DND-41 (cell line): ENCODE measurements at regions not wholly inside any gene's neighbourhood (a gene's known extent, or its start where the extent isn't known, plus 50 kb on each side); places are given as distances from the start of the nearest gene placed in this dataset.

Experiments
- ATAC-seq: fragments of 200-7000 bp; cut with Tn5 transposase; 3 replicates; pipeline ENCODE4 v1.9.1; 2021; ENCODE audit warnings: low read depth; ENCODE audit not compliant: insufficient read depth
- DNase-seq: peaks from one replicate; pipeline ENCODE4 v3.0.0-alpha.2; 2020
- H2AFZ ChIP-seq: 2 replicates; pipeline ENCODE4 v1.6.0; 2012; ENCODE audit warnings: low read depth, low read length
- H3K27ac ChIP-seq: 2 replicates; pipeline ENCODE4 v1.5.1; 2012; ENCODE audit warnings: low read length, inconsistent platforms
- H3K27me3 ChIP-seq: fragments of 200-600 bp; sonication (generic); 2 replicates; pipeline ENCODE4 v1.6.0; 2012; ENCODE audit warnings: low read length, mild to moderate bottlenecking, inconsistent platforms; ENCODE audit not compliant: insufficient read depth, poor library complexity
- H3K36me3 ChIP-seq: 2 replicates; pipeline ENCODE4 v1.5.1; 2012; ENCODE audit warnings: low read length, inconsistent platforms; ENCODE audit not compliant: insufficient read depth
- H3K4me1 ChIP-seq: 2 replicates; pipeline ENCODE4 v1.5.1; 2012; ENCODE audit warnings: mild to moderate bottlenecking, low read length; ENCODE audit not compliant: insufficient read depth
- H3K4me2 ChIP-seq: 2 replicates; pipeline ENCODE4 v1.6.0; 2012; ENCODE audit warnings: mild to moderate bottlenecking, moderate library complexity, low read length, inconsistent platforms; ENCODE audit not compliant: insufficient read depth
- H3K4me3 ChIP-seq, 2 experiments: fragments of 200-600 bp in 1 of 2; shearing (Covaris generic) in 1 of 2; 2 replicates each; pipeline ENCODE4 v1.5.1; 2012 to 2016; ENCODE audit warnings: inconsistent platforms in 2 of 2, low read length in 2 of 2, mild to moderate bottlenecking in 2 of 2, low read depth in 1 of 2, moderate library complexity in 1 of 2
- H3K79me2 ChIP-seq: 2 replicates; pipeline ENCODE4 v1.6.0; 2012; ENCODE audit warnings: low read length, inconsistent platforms; ENCODE audit not compliant: insufficient read depth
- H3K9ac ChIP-seq: 2 replicates; pipeline ENCODE4 v1.6.0; 2012; ENCODE audit warnings: low read depth, mild to moderate bottlenecking, inconsistent platforms, low read length, moderate library complexity
- H3K9me3 ChIP-seq: 2 replicates; pipeline ENCODE4 v1.5.1; 2012; ENCODE audit warnings: low read length, moderate library complexity, mild to moderate bottlenecking, inconsistent platforms; ENCODE audit not compliant: insufficient read depth, severe bottlenecking
- H4K20me1 ChIP-seq: 2 replicates; pipeline ENCODE4 v1.6.0; 2012; ENCODE audit warnings: low read length; ENCODE audit not compliant: insufficient read depth
- EZH2 ChIP-seq: IDR thresholded peaks from 3 replicates; pipeline ENCODE4 v1.6.1; 2012; ENCODE audit warnings: borderline replicate concordance, low read depth, mild to moderate bottlenecking, moderate library complexity, low read length, inconsistent platforms; ENCODE audit not compliant: severe bottlenecking
- TF ChIP-seq, protein P1 (sequence below): IDR thresholded peaks from 2 replicates; pipeline ENCODE4 v1.5.1; 2012; ENCODE audit warnings: borderline replicate concordance, low read length, moderate library complexity, mild to moderate bottlenecking; ENCODE audit not compliant: poor library complexity, severe bottlenecking; ENCODE audit errors: extremely low read depth

DNA sequence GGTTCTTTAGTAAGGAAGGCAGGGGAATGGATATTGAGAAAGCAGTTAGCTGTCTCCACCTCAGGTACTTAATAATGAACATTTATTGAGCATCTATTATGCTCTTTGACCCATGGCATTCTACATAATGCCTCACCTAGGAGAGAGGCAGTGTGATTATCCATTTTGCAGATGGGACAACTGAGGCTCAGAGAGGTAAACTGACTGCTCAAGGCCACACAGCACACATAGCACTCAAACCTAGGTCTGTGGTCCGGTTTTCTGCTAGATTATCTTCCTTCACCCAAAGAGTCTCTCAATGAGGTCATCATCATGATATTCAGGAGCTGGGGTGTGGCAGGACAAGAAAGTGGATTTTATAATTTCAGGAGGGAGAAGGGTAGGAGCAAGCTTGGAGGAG is 199.1 kb upstream of the LHX5 start:
- no peak for ATAC-seq
- H3K4me1 ChIP-seq: no peaks in the 10 kb centered on the region

DNA sequence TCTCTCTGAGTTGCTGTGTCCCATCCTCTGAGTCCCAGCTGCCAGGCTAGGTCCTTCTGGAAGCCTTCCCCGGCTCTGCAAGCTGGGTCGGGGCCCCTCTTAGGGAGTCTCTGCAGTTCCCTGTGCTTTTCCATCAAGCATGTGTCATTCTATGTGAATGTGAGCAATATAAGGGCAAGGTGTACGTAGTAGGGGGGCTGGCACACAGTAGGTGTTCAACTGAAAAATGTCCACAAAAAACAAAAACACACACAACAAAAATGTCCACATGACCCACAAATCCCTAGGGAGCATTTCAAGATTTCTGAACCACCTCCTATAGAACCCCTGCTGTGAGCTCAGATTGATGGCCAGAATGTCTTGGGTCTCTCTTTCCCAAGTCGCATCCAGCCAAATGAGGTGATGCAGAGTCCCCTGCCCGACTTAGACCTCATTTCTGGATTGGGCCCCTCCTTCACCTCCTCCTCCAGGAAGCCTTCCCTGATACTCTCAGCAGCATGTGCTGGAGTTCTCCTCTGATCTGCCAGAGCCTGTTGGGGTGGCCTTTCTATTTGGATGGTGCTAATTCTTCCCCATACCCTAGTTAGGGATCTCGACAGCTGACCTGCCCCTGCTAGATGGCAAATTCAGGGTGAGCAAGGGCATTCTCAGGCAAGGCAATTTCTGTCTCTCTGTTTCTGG is 196.1 kb upstream of the LHX5 start:
- no peak for DNase-seq
- ATAC-seq: no peak

More for the DNA sequence above, 199.1 kb upstream of the LHX5 start:
- Histone ChIP-seq H3K9me3 (no peaks in the 10 kb centered on the region), H3K79me2 (no peaks in the 10 kb centered on the region), H3K27me3 (peaks cover 20% of the 10 kb centered on the region), H2AFZ (no peak overlapping the region), H4K20me1 (no peaks in the 10 kb centered on the region), H3K4me2 (no peak overlapping the region), H3K4me3 (no peak overlapping the region), H3K9ac (no peak overlapping the region), H3K27ac (no peak overlapping the region), H3K36me3 (no peaks in the 10 kb centered on the region)
- TF ChIP-seq EZH2: no peak
- TF ChIP-seq, protein P1, sequence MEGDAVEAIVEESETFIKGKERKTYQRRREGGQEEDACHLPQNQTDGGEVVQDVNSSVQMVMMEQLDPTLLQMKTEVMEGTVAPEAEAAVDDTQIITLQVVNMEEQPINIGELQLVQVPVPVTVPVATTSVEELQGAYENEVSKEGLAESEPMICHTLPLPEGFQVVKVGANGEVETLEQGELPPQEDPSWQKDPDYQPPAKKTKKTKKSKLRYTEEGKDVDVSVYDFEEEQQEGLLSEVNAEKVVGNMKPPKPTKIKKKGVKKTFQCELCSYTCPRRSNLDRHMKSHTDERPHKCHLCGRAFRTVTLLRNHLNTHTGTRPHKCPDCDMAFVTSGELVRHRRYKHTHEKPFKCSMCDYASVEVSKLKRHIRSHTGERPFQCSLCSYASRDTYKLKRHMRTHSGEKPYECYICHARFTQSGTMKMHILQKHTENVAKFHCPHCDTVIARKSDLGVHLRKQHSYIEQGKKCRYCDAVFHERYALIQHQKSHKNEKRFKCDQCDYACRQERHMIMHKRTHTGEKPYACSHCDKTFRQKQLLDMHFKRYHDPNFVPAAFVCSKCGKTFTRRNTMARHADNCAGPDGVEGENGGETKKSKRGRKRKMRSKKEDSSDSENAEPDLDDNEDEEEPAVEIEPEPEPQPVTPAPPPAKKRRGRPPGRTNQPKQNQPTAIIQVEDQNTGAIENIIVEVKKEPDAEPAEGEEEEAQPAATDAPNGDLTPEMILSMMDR: no peak
- DNase-seq: no peak

DNA sequence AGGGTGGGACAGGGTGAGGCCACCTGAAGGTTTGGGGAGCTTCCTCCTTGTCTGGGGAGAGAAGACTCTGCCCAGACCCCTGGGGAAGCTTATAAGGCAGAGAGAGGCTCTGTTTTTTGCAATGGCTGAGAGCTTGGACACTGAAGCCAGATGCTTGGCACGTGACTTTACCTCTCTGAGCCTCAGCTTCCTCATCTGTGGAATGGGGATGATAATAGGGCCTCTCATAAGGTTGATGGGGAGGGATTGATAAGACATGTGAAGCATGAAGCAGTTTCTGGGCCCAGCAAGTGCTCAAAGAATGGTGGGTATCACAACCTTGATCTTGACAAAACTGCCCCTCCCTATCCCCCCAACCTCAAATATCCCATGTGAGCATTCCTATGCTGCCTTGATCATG is 195.4 kb upstream of the LHX5 start:
- no peak overlapping the region for H3K9ac ChIP-seq
- H3K4me1 ChIP-seq: no peaks in the 10 kb centered on the region
- no peak overlapping the region for H2AFZ ChIP-seq
- no peak overlapping the region for H3K4me3 ChIP-seq
- H3K9me3 ChIP-seq: no peaks in the 10 kb centered on the region
- H3K36me3 ChIP-seq: no peaks in the 10 kb centered on the region
- no peaks in the 10 kb centered on the region for H4K20me1 ChIP-seq
- TF ChIP-seq EZH2: no peak
- TF ChIP-seq, protein P1: no peak
- ATAC-seq: no peak
- DNase-seq: no peak
- H3K79me2 ChIP-seq: no peaks in the 10 kb centered on the region
- no peak overlapping the region for H3K27ac ChIP-seq
- peaks cover 20% of the 10 kb centered on the region for H3K27me3 ChIP-seq
- H3K4me2 ChIP-seq: no peak overlapping the region

More for the DNA sequence above, 196.1 kb upstream of the LHX5 start:
- Histone ChIP-seq H4K20me1 (no peaks in the 10 kb centered on the region), H3K4me2 (no peak overlapping the region), H3K9ac (no peak overlapping the region), H3K4me3 (no peak overlapping the region), H3K4me1 (no peaks in the 10 kb centered on the region), H3K27me3 (peaks cover 20% of the 10 kb centered on the region), H3K36me3 (no peaks in the 10 kb centered on the region), H3K9me3 (no peaks in the 10 kb centered on the region), H3K79me2 (no peaks in the 10 kb centered on the region), H3K27ac (no peak overlapping the region), H2AFZ (no peak overlapping the region)
- TF ChIP-seq, protein P1: no peak
- no peak for TF ChIP-seq EZH2

DNA sequence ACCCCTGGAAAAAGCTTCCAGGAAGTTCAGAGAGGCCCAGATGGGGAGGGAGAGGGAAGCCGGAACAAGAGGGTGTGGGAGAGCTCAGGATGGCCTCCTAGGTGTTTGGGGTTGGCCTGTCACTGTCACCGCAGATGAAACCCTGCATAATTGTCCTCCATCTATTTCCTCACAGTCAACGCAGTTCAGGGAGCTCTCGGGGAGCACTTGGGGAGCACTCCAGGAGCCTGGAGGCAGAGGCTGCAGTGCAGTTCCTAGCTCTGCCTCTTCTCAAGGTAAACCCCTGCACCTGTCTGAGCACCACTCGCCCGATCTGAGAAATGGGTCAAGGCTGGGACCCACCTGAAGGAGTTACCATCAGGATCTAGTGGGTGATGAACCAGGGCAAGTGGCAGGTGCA is 194.6 kb upstream of the LHX5 start:
- H3K27me3 ChIP-seq: peaks cover 13% of the 10 kb centered on the region
- TF ChIP-seq EZH2: no peak

More for the DNA sequence above, 194.6 kb upstream of the LHX5 start:
- Histone ChIP-seq H3K4me1 (no peaks in the 10 kb centered on the region), H4K20me1 (no peaks in the 10 kb centered on the region), H3K4me3 (no peak overlapping the region), H3K4me2 (no peak overlapping the region), H3K9me3 (no peaks in the 10 kb centered on the region), H3K36me3 (no peaks in the 10 kb centered on the region), H3K9ac (no peak overlapping the region), H3K27ac (no peak overlapping the region), H2AFZ (no peak overlapping the region), H3K79me2 (no peaks in the 10 kb centered on the region)
- no peak for ATAC-seq
- no peak for DNase-seq
